HCT116 (cell line): ENCODE measurements at regions not wholly inside any gene's neighbourhood (a gene's known extent, or its start where the extent isn't known, plus 50 kb on each side); places are given as distances from the start of the nearest gene placed in this dataset.

ENCODE experiments used
- CEBPB ChIP-seq: IDR thresholded peaks from 2 replicates; pipeline ENCODE4 v1.6.1; 2012; ENCODE audit warnings: low read depth
- EGR1 ChIP-seq: IDR thresholded peaks from 2 replicates; pipeline ENCODE4 v1.6.1; 2012; ENCODE audit warnings: low read depth
- EZH2 ChIP-seq: fragments of 200-600 bp; sonication (generic); IDR thresholded peaks from 2 replicates; pipeline ENCODE4 v1.6.1; 2017; ENCODE audit warnings: antibody characterized with exemption, mixed run types
- EZH2phosphoT487 ChIP-seq: fragments of 200-600 bp; IDR thresholded peaks from 2 replicates; pipeline ENCODE4 v1.6.1; 2018; ENCODE audit warnings: antibody characterized with exemption, borderline replicate concordance
- FOSL1 ChIP-seq: IDR thresholded peaks from 2 replicates; pipeline ENCODE4 v1.6.1; 2012; ENCODE audit warnings: low read depth
- POLR2A ChIP-seq: IDR thresholded peaks from 2 replicates; pipeline ENCODE4 v1.7.0; 2011; ENCODE audit warnings: borderline replicate concordance; ENCODE audit not compliant: insufficient read depth, insufficient read length; ENCODE audit errors: extremely low read depth
- POLR2AphosphoS5 ChIP-seq: IDR thresholded peaks from 2 replicates; pipeline ENCODE4 v1.6.1; 2011; ENCODE audit warnings: mild to moderate bottlenecking, low read depth, low read length, moderate library complexity
- SIN3A ChIP-seq: IDR thresholded peaks from 2 replicates; pipeline ENCODE4 v1.6.1; 2012; ENCODE audit warnings: low read depth
- SP1 ChIP-seq: IDR thresholded peaks from 2 replicates; pipeline ENCODE4 v1.6.1; 2012; ENCODE audit warnings: low read depth
- YY1 ChIP-seq: IDR thresholded peaks from 2 replicates; pipeline ENCODE4 v1.6.1; 2011; ENCODE audit warnings: low read length, low read depth, moderate library complexity, mild to moderate bottlenecking; ENCODE audit not compliant: insufficient replicate concordance; ENCODE audit errors: extremely low read depth
- ZNF274 ChIP-seq: fragments of 200-500 bp; sonication (Bioruptor generic); IDR thresholded peaks from 2 replicates; pipeline ENCODE4 v1.6.1; 2014; ENCODE audit warnings: mild to moderate bottlenecking, low read depth, low read length, inconsistent platforms
- TF ChIP-seq, protein P1 (sequence below), 3 experiments: fragments of 200-600 bp in 1 of 3; sonication (generic) in 1 of 3; IDR thresholded peaks in 2 of 3; conservative IDR thresholded peaks in 1 of 3; 2 replicates each; pipeline ENCODE4 v1.5.1; 2012 to 2017; ENCODE audit warnings: low read depth in 2 of 3, low read length in 2 of 3, antibody characterized with exemption in 1 of 3, borderline replicate concordance in 1 of 3, control low read depth in 1 of 3, mild to moderate bottlenecking in 1 of 3, mixed read lengths in 1 of 3, mixed run types in 1 of 3, moderate library complexity in 1 of 3; ENCODE audit not compliant: insufficient read depth in 1 of 3
- TF ChIP-seq, protein P2 (sequence below): IDR thresholded peaks from 2 replicates; pipeline ENCODE4 v1.6.1; 2012

DNA sequence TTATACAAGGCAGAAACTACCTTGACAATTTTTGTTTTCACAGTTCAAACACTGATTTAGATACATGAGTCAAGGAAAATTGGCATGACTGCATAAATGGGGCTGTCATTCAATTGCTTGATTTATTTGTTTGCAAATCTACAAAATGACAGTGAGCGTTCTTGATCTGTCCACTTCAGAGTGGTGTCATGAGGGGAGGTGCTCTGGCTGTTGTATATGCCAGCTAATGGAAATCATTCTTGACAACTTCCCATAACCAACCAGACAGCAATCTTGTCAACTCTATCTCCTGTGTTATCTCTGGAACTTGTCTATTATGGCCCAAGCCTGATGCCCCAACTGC lies 120.6 kb upstream of the UGP2 start:
- TF ChIP-seq ZNF274 (no peak), POLR2AphosphoS5 (no peak), FOSL1 (no peak), POLR2A (no peak), EZH2 (no peak), SP1 (no peak), EZH2phosphoT487 (no peak), CEBPB (no peak), SIN3A (no peak), YY1 (no peak), EGR1 (no peak)
- TF ChIP-seq, protein P1, sequence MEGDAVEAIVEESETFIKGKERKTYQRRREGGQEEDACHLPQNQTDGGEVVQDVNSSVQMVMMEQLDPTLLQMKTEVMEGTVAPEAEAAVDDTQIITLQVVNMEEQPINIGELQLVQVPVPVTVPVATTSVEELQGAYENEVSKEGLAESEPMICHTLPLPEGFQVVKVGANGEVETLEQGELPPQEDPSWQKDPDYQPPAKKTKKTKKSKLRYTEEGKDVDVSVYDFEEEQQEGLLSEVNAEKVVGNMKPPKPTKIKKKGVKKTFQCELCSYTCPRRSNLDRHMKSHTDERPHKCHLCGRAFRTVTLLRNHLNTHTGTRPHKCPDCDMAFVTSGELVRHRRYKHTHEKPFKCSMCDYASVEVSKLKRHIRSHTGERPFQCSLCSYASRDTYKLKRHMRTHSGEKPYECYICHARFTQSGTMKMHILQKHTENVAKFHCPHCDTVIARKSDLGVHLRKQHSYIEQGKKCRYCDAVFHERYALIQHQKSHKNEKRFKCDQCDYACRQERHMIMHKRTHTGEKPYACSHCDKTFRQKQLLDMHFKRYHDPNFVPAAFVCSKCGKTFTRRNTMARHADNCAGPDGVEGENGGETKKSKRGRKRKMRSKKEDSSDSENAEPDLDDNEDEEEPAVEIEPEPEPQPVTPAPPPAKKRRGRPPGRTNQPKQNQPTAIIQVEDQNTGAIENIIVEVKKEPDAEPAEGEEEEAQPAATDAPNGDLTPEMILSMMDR (IDR thresholded peaks at IDR 0.05 in 2 of 3, conservative IDR thresholded peaks at IDR 0.05 in 1 of 3; ENCODE audit: borderline replicate concordance in 1 of 3, insufficient read depth in 1 of 3, low read depth in 2 of 3, low read length in 2 of 3): no peak
- TF ChIP-seq, protein P2, sequence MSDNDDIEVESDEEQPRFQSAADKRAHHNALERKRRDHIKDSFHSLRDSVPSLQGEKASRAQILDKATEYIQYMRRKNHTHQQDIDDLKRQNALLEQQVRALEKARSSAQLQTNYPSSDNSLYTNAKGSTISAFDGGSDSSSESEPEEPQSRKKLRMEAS: no peak
